WI38 (cell line): ENCODE measurements at regions not wholly inside any gene's neighbourhood (a gene's known extent, or its start where the extent isn't known, plus 50 kb on each side); places are given as distances from the start of the nearest gene placed in this dataset.

Source experiments
- H3K4me3 ChIP-seq: 2 replicates; pipeline ENCODE4 v1.5.1; 2011; ENCODE audit warnings: low read depth, mild to moderate bottlenecking, control low read depth, low read length
- TF ChIP-seq, protein P1 (sequence below): IDR thresholded peaks from 2 replicates; pipeline ENCODE4 v1.5.1; 2012; ENCODE audit warnings: low read depth, mild to moderate bottlenecking, control low read depth, low read length

DNA sequence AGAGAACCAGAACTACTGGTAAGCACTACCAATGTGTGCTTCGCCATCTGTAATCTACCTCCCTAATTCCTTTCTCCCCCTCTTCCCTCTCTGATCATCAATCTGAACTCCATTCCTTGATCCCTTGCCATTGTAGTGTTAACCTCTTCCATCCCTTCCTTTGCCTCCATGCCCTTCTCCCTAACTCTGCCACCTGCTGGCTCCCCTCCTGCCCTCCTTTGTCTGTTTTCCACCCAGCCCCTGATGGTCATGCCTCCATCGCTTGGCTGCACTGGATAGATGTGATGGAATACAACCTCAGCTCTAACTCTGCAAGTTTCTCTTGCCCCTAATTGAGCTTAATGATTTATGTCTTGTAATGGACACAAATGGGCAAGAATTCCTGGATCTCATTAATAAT lies 108.2 kb upstream of the ASIC2 start:
- H3K4me3 ChIP-seq: no peak overlapping the region
- TF ChIP-seq, protein P1, sequence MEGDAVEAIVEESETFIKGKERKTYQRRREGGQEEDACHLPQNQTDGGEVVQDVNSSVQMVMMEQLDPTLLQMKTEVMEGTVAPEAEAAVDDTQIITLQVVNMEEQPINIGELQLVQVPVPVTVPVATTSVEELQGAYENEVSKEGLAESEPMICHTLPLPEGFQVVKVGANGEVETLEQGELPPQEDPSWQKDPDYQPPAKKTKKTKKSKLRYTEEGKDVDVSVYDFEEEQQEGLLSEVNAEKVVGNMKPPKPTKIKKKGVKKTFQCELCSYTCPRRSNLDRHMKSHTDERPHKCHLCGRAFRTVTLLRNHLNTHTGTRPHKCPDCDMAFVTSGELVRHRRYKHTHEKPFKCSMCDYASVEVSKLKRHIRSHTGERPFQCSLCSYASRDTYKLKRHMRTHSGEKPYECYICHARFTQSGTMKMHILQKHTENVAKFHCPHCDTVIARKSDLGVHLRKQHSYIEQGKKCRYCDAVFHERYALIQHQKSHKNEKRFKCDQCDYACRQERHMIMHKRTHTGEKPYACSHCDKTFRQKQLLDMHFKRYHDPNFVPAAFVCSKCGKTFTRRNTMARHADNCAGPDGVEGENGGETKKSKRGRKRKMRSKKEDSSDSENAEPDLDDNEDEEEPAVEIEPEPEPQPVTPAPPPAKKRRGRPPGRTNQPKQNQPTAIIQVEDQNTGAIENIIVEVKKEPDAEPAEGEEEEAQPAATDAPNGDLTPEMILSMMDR: no peak

DNA sequence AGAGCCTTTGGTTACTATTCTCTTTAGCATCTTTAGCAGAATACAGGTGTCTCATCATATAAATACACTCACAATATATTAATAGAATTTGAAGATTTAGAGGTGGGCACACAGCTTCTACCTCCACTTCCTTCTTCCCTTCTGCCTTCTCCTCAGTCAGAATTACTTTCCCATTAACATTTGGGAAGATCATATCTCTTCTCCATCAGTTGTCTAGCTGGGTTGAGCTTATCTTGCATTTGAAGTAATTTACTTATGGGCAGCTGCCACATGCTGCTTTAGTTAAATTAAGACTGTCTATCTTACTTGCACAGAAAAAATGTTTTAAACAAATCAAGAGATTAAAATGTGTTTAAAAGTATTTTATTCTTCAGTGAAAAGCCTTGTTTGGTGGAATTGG lies 110.1 kb upstream of the ASIC2 start:
- no peak overlapping the region for H3K4me3 ChIP-seq
- TF ChIP-seq, protein P1: no peak

DNA sequence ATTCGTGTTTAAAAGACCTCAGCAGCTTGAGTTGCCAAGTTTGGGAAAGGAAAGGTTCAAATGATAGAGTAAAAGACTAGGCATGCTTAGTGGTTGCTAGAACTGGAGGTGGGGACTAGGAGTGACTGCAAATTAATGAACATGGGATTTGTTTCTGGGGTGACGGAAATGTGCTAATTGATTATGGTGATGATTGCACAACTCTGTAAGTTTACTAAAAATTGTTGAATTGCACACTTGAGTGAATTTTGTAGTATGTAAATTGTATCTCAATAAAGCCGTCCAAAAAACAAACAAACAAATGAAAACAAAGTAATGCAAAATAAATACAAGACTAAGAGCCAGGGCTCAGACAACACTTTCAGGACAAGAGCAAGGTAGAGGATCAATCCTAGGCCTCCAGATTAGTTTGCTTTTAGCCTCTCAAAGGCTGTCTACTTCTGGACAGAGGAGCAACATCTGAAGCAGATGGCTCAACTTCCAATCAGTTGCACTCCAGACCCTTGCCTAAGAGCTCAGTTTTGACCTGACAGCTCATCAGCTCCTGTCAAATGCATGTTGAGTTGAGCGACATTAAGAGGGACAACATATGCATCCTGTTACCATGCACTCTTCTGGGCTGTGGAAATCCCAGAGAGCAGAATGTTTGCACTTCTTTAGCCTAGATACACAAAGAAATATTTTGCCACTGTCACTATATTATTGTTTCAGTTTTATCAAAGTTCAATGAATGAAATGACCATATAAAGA lies 111.2 kb upstream of the ASIC2 start:
- TF ChIP-seq, protein P1: no peak

DNA sequence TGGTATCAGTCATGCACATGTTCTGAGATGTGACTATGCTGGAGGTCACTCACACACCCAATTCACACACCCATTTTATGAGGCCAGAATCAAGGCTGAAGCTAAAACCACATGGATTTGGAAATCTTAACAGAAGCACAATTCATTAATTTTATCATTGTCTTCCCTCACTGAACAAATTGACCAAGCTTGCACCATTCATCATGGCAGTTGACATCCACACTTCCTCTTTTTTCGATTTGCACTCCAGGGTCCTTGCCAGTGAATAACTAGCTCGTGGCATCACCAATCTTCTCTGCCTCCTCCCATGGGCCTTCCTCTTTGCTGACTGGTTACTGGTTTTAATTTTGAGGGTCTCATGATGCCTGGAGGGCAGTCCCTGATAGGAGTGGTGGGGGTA lies 123.0 kb upstream of the ASIC2 start:
- TF ChIP-seq, protein P1: no peak
- H3K4me3 ChIP-seq: no peak overlapping the region

More for the DNA sequence above, 111.2 kb upstream of the ASIC2 start:
- no peak overlapping the region for H3K4me3 ChIP-seq

DNA sequence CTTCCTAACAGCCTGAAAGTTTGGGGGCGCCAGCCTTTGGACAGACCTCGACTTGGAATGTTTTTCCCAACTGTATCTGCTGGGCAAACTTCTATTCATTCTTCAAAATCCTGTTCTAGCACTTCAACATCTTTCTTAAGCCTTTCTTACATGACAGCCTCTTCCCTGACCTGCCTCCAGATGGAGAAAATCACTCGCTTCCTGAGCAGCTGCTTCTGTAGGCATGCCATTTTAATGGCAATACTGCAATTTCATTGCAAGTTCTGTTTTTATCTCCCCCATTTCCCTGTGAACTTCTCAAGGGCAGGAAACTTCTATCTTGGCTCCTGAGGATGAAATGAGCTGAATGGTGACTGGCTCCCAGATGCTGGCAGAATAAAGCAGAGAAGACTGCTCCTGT lies 128.8 kb upstream of the ASIC2 start:
- no peak overlapping the region for H3K4me3 ChIP-seq
- TF ChIP-seq, protein P1: no peak

DNA sequence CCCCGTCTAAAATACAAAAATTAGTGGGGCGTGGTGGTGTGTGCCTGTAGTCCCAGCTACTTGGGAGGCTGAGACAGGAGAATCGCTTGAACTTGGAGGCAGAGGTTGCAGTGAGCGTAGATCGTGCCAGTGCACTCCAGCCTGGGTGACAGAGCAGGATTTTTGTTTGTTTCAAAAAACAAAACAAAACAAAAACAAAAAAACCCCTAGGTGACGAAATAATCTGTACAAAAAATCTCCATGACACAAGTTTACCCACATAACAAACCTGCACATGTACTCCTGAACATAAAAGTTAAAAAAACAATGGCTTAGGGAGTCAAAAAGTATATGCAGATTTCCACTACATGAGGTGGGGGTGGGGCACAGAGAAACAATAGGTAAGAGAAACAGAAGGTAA lies 140.5 kb upstream of the ASIC2 start:
- TF ChIP-seq, protein P1: no peak

DNA sequence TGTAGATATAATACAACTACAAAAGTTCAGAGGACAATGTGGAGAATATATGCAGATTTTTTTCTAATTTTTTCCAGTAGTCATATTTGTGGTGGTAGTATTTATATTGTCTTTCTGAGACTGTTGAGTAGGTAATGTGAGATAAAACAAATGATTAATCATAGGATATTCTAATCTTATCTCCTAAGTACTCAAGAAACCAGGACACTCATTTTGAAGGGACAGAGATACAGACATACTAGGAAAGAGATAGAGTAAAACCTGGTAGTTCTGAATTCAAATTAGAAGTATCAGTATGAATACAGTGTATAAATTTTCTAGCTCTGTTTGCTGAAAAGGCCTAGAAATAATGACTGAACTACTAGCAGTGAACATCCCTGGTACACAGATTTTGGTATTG lies 141.7 kb upstream of the ASIC2 start:
- TF ChIP-seq, protein P1: no peak
- no peak overlapping the region for H3K4me3 ChIP-seq

More for the DNA sequence above, 140.5 kb upstream of the ASIC2 start:
- H3K4me3 ChIP-seq: no peak overlapping the region
